ENCODE measurements at regions not wholly inside any gene's neighbourhood (a gene's known extent, or its start where the extent isn't known, plus 50 kb on each side); places are given as distances from the start of the nearest gene placed in this dataset.

DNA sequence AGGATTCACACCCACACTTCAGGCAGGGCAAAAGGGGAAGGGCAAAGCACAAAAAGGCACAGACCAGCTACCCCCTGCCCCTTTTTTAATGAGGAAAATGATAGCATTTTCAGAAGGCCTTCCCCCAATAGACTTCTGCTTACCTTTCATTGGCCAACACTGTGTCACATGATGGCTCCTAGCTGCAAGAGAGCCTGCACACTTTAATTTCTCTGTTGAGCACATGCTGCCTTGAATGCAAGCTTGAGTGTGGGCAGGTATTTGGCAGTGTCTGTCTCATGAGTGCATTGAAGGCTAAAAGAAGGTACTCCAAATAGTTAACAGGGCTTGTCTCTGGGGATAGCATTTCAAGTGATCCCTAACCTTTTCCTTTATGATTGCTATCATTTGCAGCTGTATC lies 175.4 kb upstream of the NFE2L3 start:
- Histone ChIP-seq H3K27me3 (ENCODE audit: low read length) (no peaks in the 10 kb centered on the region), H3K9me3 (ENCODE audit: low read length) (peaks cover 5% of the 10 kb centered on the region), H3K36me3 (ENCODE audit: insufficient read depth, low read length) (no peaks in the 10 kb centered on the region), H2AFZ (ENCODE audit: low read length) (no peak overlapping the region), H3K9me2 (replicated peaks; ENCODE audit: insufficient read depth, low read length) (no peaks in the 10 kb centered on the region; the same call in 1 of the 2 replicates), H3K27ac (ENCODE audit: low read length) (no peak overlapping the region), H3K9ac (ENCODE audit: low read length) (no peak overlapping the region), H3K4me2 (ENCODE audit: low read depth, low read length, poor library complexity, severe bottlenecking) (no peak overlapping the region), H3K79me2 (ENCODE audit: low read length) (no peaks in the 10 kb centered on the region), H4K20me1 (ENCODE audit: insufficient read depth, low read depth, low read length) (no peaks in the 10 kb centered on the region), H3K4me1 (ENCODE audit: low read length) (no peaks in the 10 kb centered on the region), H3K4me3 (ENCODE audit: low read length) (no peak overlapping the region)
- DNase-seq, result no peak

DNA sequence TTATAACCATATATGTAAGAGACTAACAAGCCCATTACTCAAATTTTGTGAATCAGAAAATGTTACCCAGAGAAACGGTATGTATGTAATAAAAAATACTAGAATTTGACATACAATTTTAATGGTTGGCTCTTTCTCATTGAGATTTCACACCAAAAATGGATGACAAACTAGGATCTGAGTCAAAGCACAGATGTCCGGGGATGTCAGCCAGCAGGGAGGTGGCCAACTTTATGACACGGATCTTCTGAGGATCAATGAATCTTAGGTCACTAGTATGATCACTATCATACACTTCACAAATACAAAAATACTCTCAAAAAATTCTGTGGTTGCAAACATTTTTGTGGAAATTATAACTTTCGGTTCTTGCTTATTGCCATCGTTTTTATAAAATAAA lies 173.5 kb upstream of the NFE2L3 start:
- Histone ChIP-seq H3K27me3 (ENCODE audit: low read length) (no peaks in the 10 kb centered on the region), H4K20me1 (ENCODE audit: insufficient read depth, low read depth, low read length) (no peaks in the 10 kb centered on the region), H3K9me2 (replicated peaks; ENCODE audit: insufficient read depth, low read length) (no peaks in the 10 kb centered on the region; the same call in 1 of the 2 replicates), H3K36me3 (ENCODE audit: insufficient read depth, low read length) (no peaks in the 10 kb centered on the region), H2AFZ (ENCODE audit: low read length) (no peak overlapping the region), H3K4me3 (ENCODE audit: low read length) (no peak overlapping the region), H3K9me3 (ENCODE audit: low read length) (peaks cover 5% of the 10 kb centered on the region), H3K9ac (ENCODE audit: low read length) (no peak overlapping the region), H3K4me2 (ENCODE audit: low read depth, low read length, poor library complexity, severe bottlenecking) (no peak overlapping the region), H3K4me1 (ENCODE audit: low read length) (no peaks in the 10 kb centered on the region), H3K79me2 (ENCODE audit: low read length) (no peaks in the 10 kb centered on the region), H3K27ac (ENCODE audit: low read length) (no peak overlapping the region)
- DNase-seq, result no peak

DNA sequence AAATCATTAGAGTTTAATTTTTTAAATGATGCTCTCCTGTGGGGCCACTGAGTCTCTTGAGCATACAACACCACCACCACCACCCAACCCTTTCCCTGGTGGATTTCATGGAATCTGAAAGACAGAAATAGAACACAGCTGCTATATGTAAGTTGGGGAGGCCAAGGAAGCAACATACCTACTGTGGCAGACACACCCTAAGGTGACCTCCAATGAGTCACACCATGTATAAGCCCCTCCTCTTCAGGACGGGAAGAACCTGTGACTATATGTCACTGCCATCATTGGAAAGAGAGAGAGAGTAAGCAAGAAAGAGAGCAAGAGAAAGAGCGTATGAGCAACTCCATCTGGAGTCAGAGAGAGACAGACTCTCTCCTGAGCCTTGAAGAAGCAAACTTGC lies 172.4 kb upstream of the NFE2L3 start:
- no peaks in the 10 kb centered on the region for H4K20me1 ChIP-seq (ENCODE audit: insufficient read depth, low read depth, low read length)
- no peaks in the 10 kb centered on the region; the same call in 1 of the 2 replicates for H3K9me2 ChIP-seq (replicated peaks; ENCODE audit: insufficient read depth, low read length)
- no peak for DNase-seq
- H3K27ac ChIP-seq (ENCODE audit: low read length), result no peak overlapping the region
- H3K4me1 ChIP-seq (ENCODE audit: low read length), result no peaks in the 10 kb centered on the region
- H3K27me3 ChIP-seq (ENCODE audit: low read length), result no peaks in the 10 kb centered on the region
- no peak overlapping the region for H3K4me3 ChIP-seq (ENCODE audit: low read length)
- no peak overlapping the region for H3K9ac ChIP-seq (ENCODE audit: low read length)
- H3K9me3 ChIP-seq (ENCODE audit: low read length), result peaks cover 5% of the 10 kb centered on the region
- H3K4me2 ChIP-seq (ENCODE audit: low read depth, low read length, poor library complexity, severe bottlenecking), result no peak overlapping the region
- H3K79me2 ChIP-seq (ENCODE audit: low read length), result no peaks in the 10 kb centered on the region
- no peak overlapping the region for H2AFZ ChIP-seq (ENCODE audit: low read length)
- H3K36me3 ChIP-seq (ENCODE audit: insufficient read depth, low read length), result no peaks in the 10 kb centered on the region

DNA sequence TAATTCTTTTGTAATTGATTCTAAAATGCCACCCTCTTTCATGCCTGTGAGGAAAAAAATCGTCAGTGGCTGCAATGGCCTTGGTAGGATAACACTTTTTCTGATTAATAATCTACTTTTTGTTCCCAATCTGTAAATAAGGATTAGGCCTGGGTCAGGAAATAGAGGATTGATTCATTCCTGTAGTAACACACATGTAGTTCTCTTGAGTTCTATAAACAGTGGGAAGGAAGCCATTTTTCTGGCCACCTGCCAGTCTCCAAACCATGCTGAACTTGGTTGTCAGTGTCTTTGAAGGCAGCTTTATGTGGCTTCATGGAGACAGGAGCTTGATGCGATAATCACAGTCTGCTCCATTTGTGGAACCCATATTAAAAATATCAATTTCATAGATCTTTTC lies 169.3 kb upstream of the NFE2L3 start:
- Histone ChIP-seq H3K4me3 (ENCODE audit: low read length) (no peak overlapping the region), H3K27me3 (ENCODE audit: low read length) (no peaks in the 10 kb centered on the region), H3K36me3 (ENCODE audit: insufficient read depth, low read length) (no peaks in the 10 kb centered on the region), H3K4me1 (ENCODE audit: low read length) (no peaks in the 10 kb centered on the region), H4K20me1 (ENCODE audit: insufficient read depth, low read depth, low read length) (no peaks in the 10 kb centered on the region), H3K79me2 (ENCODE audit: low read length) (no peaks in the 10 kb centered on the region), H3K27ac (ENCODE audit: low read length) (no peak overlapping the region), H3K9me2 (replicated peaks; ENCODE audit: insufficient read depth, low read length) (no peaks in the 10 kb centered on the region; the same call in 1 of the 2 replicates), H3K9ac (ENCODE audit: low read length) (no peak overlapping the region), H3K9me3 (ENCODE audit: low read length) (no peaks in the 10 kb centered on the region), H2AFZ (ENCODE audit: low read length) (no peak overlapping the region), H3K4me2 (ENCODE audit: low read depth, low read length, poor library complexity, severe bottlenecking) (no peak overlapping the region)
- DNase-seq, result no peak

DNA sequence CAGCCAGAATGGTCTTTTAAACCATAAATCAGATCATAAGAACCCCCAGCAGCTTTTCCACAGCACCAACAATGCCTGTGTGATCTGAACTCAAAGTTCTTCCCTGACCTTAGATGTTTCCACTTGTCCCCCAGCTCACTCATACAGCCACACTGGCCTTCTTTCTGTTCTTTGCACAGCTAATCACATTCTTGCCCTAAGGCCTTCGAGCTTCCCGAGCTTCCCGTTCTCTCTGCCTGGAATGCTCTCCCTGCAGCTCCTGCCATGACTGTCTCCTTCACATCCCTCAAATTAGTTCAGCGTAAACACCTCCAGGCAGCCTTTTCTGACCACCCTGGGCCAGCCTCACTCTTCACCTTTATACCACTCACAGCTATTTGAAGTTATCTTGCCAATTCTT lies 166.8 kb upstream of the NFE2L3 start:
- H3K4me3 ChIP-seq (ENCODE audit: low read length), result no peak overlapping the region
- no peak overlapping the region for H3K9ac ChIP-seq (ENCODE audit: low read length)
- no peaks in the 10 kb centered on the region for H3K36me3 ChIP-seq (ENCODE audit: insufficient read depth, low read length)
- H3K9me3 ChIP-seq (ENCODE audit: low read length), result no peaks in the 10 kb centered on the region
- H3K4me1 ChIP-seq (ENCODE audit: low read length), result no peaks in the 10 kb centered on the region
- no peak for DNase-seq
- H4K20me1 ChIP-seq (ENCODE audit: insufficient read depth, low read depth, low read length), result no peaks in the 10 kb centered on the region
- H3K27me3 ChIP-seq (ENCODE audit: low read length), result 0 out of 2 replicates have a peak, but pooled peaks cover 3% of the 10 kb centered on the region
- no peaks in the 10 kb centered on the region for H3K9me2 ChIP-seq (replicated peaks; ENCODE audit: insufficient read depth, low read length)
- H3K27ac ChIP-seq (ENCODE audit: low read length), result no peak overlapping the region
- H3K4me2 ChIP-seq (ENCODE audit: low read depth, low read length, poor library complexity, severe bottlenecking), result no peak overlapping the region
- no peaks in the 10 kb centered on the region for H3K79me2 ChIP-seq (ENCODE audit: low read length)
- no peak overlapping the region for H2AFZ ChIP-seq (ENCODE audit: low read length)

DNA sequence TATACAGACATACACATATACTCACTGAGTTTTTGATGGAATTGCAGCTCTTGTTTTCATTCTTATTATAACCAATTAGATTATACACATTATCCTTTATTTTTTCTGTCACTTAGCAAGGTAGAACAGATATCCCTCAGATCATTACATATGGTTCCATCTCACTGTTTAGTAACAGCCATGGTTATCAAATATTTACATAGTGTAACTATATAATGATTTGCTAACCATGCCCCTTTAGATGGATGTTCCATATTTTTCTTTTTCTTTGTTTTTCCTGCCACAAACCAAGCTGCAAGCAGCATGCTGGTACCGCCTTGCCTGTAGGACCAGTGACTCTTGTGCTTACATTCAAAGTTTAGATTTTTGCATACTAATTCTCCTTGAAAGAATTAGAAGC lies 163.4 kb upstream of the NFE2L3 start:
- Histone ChIP-seq H3K4me2 (ENCODE audit: low read depth, low read length, poor library complexity, severe bottlenecking) (no peak overlapping the region), H3K9ac (ENCODE audit: low read length) (no peak overlapping the region), H3K79me2 (ENCODE audit: low read length) (no peaks in the 10 kb centered on the region), H3K27me3 (ENCODE audit: low read length) (0 out of 2 replicates have a peak, but pooled peaks cover 3% of the 10 kb centered on the region), H3K9me2 (replicated peaks; ENCODE audit: insufficient read depth, low read length) (no peaks in the 10 kb centered on the region), H3K4me1 (ENCODE audit: low read length) (no peaks in the 10 kb centered on the region), H3K4me3 (ENCODE audit: low read length) (no peak overlapping the region), H3K9me3 (ENCODE audit: low read length) (no peaks in the 10 kb centered on the region), H3K36me3 (ENCODE audit: insufficient read depth, low read length) (no peaks in the 10 kb centered on the region), H3K27ac (ENCODE audit: low read length) (no peak overlapping the region), H4K20me1 (ENCODE audit: insufficient read depth, low read depth, low read length) (no peaks in the 10 kb centered on the region), H2AFZ (ENCODE audit: low read length) (no peak overlapping the region)
- DNase-seq, result no peak

DNA sequence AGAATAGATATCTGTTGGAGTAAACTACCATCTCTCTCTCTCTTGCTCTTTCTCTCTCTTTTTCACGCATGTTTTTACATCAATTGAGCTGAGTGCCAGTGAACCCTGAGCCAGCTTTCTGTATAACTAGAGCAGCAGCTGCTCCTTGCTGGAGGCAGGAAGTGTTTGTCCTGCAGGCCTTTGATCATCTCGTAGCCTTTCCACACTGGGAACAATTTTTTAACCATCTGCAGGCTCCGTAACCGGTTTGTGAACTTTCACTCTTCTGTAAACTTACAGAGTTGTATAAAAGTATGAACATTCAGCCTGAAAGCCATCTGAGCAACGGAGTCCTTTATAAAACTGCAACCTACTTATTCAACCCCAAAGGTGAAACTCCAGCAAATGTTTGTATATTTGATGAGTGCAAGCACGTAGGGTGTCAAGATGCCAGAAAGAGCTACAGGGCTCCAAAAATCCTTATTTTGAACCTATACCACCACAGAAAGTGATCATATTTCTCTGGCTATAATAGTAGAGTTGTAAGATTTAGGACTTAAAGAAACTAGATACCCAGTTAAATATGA lies 162.8 kb upstream of the NFE2L3 start:
- H3K27me3 ChIP-seq (ENCODE audit: low read length), result 0 out of 2 replicates have a peak, but pooled peaks cover 3% of the 10 kb centered on the region
- H2AFZ ChIP-seq (ENCODE audit: low read length), result no peak overlapping the region
- no peak overlapping the region for H3K27ac ChIP-seq (ENCODE audit: low read length)
- H3K4me1 ChIP-seq (ENCODE audit: low read length), result no peaks in the 10 kb centered on the region
- no peak for DNase-seq
- no peaks in the 10 kb centered on the region for H3K9me3 ChIP-seq (ENCODE audit: low read length)
- H3K9ac ChIP-seq (ENCODE audit: low read length), result no peak overlapping the region
- no peak overlapping the region for H3K4me2 ChIP-seq (ENCODE audit: low read depth, low read length, poor library complexity, severe bottlenecking)
- H4K20me1 ChIP-seq (ENCODE audit: insufficient read depth, low read depth, low read length), result no peaks in the 10 kb centered on the region
- H3K9me2 ChIP-seq (replicated peaks; ENCODE audit: insufficient read depth, low read length), result no peaks in the 10 kb centered on the region
- H3K4me3 ChIP-seq (ENCODE audit: low read length), result no peak overlapping the region
- H3K36me3 ChIP-seq (ENCODE audit: insufficient read depth, low read length), result no peaks in the 10 kb centered on the region
- no peaks in the 10 kb centered on the region for H3K79me2 ChIP-seq (ENCODE audit: low read length)

DNA sequence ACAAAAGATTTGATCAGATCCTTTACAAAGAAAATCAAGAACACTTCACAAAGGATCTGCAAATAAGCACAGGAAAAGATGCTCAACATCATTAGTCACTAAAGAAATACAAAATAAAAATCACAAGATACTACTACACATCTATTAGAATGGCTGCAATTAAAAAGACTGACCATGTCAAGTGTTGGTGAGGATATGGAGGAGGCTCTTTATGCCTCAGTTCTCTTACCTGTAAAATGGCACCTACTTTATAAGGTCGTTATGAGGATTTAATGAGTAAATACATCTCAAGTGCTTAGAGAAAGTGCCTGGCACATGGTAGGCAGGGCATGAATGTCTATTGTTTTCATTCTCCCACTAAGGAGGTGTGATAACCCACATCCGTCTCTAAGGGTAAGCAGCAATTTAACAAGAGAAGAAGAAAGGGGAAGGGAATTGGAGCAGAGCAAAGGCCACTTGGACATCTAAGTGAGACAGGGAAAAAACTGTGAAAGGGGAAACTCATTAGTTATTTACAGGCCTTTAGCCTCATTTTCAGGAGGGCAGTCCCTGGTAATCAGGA lies 157.5 kb upstream of the NFE2L3 start:
- DNase-seq, result no peak
- Histone ChIP-seq H3K9me3 (ENCODE audit: low read length) (no peaks in the 10 kb centered on the region), H3K36me3 (ENCODE audit: insufficient read depth, low read length) (no peaks in the 10 kb centered on the region), H3K27ac (ENCODE audit: low read length) (no peak overlapping the region), H3K4me3 (ENCODE audit: low read length) (no peak overlapping the region), H3K4me2 (ENCODE audit: low read depth, low read length, poor library complexity, severe bottlenecking) (no peak overlapping the region), H4K20me1 (ENCODE audit: insufficient read depth, low read depth, low read length) (no peaks in the 10 kb centered on the region), H3K4me1 (ENCODE audit: low read length) (no peaks in the 10 kb centered on the region), H3K79me2 (ENCODE audit: low read length) (no peaks in the 10 kb centered on the region), H3K9ac (ENCODE audit: low read length) (no peak overlapping the region), H2AFZ (ENCODE audit: low read length) (no peak overlapping the region), H3K27me3 (ENCODE audit: low read length) (0 out of 2 replicates have a peak, but pooled peaks cover 3% of the 10 kb centered on the region), H3K9me2 (replicated peaks; ENCODE audit: insufficient read depth, low read length) (no peaks in the 10 kb centered on the region)
